ENCODE measurements at regions not wholly inside any gene's neighbourhood (a gene's known extent, or its start where the extent isn't known, plus 50 kb on each side); places are given as distances from the start of the nearest gene placed in this dataset.

- TF ChIP-seq CTCF (IDR thresholded peaks at IDR 0.05) (no peak), POLR2A (IDR thresholded peaks at IDR 0.05) (no peak)
These were observed 481.5 kb downstream of the PDCD6IP start for GRCh38 chr3:34279901-34280300.

Data from esophagus squamous epithelium (tissue), 4 donors.